SU-DHL-6 (cell line): ENCODE measurements at regions not wholly inside any gene's neighbourhood (a gene's known extent, or its start where the extent isn't known, plus 50 kb on each side); places are given as distances from the start of the nearest gene placed in this dataset.

Experiments used
- CTCF ChIP-seq: fragments of 200-600 bp; sonication (generic); IDR thresholded peaks from one replicate; pipeline ENCODE4 v1.5.1; 2017; ENCODE audit warnings: antibody characterized with exemption, mild to moderate bottlenecking, low read length, moderate library complexity; ENCODE audit not compliant: insufficient read depth, poor library complexity, severe bottlenecking
- EZH2phosphoT487 ChIP-seq: fragments of 200-600 bp; sonication (generic), shearing (Covaris generic); conservative IDR thresholded peaks from 2 replicates; pipeline ENCODE4 v1.6.1; 2018; ENCODE audit warnings: mild to moderate bottlenecking, antibody characterized with exemption, low read length, moderate library complexity, mixed read lengths

DNA sequence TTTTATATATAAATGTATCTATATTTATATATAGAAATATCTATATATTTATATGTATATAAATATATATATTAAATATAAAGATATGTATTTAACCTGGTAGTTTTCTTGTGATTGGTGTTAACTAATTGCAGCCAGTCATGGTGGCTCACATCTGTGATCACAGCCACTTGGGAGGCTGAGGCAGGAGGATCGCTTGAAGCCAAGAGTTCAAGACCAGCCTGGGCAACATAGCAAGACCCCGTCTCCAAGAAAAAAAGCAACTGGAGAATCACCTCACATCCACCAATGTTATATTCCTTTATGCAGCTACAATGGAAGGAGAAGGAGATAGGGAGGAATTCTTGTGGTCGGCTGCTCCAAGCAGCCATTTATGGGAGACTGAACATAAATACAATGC is 224.9 kb downstream of the BAMBI start:
- TF ChIP-seq CTCF: no peak
- no peak for TF ChIP-seq EZH2phosphoT487
